ENCODE measurements at regions not wholly inside any gene's neighbourhood (a gene's known extent, or its start where the extent isn't known, plus 50 kb on each side); places are given as distances from the start of the nearest gene placed in this dataset.

- no peak for TF ChIP-seq ELF4 (IDR thresholded peaks at IDR 0.05)
- TF ChIP-seq CTBP1 (IDR thresholded peaks at IDR 0.05; ENCODE audit: borderline replicate concordance) = no peak
- no peak for TF ChIP-seq PKNOX1 (IDR thresholded peaks at IDR 0.05)
- no peak for TF ChIP-seq TARDBP (IDR thresholded peaks at IDR 0.05)
- TF ChIP-seq L3MBTL2 (conservative IDR thresholded peaks at IDR 0.05) = no peak
- POLR2A ChIA-PET = no interaction called here
- DNase-seq (ENCODE audit: extremely low spot score) = no peak
- CTCF ChIA-PET = no interaction called here
Measured at GRCh38 chr6:166025149-166025898, 142.3 kb downstream of the TBXT start.

- ChIA-PET CTCF (interaction anchor here (1.6 kb wide), 1 partner anchor 9 kb away, joined by 3 read pairs; no protein-coding TSS in a partner anchor), POLR2A (no interaction called here)
- DNase-seq (ENCODE audit: extremely low spot score) = no peak
- TF ChIP-seq SUZ12 (IDR thresholded peaks at IDR 0.05) = no peak
- no peak for TF ChIP-seq TARDBP (IDR thresholded peaks at IDR 0.05)
Measured at GRCh38 chr6:166024252-166024651, 143.4 kb downstream of the TBXT start.

- no peak for TF ChIP-seq LEF1 (IDR thresholded peaks at IDR 0.05; ENCODE audit: borderline replicate concordance)
- no peak for TF ChIP-seq ZNF384 (IDR thresholded peaks at IDR 0.05)
- CTCF ChIA-PET = interaction anchor here (0.8 to 1.6 kb wide), 2 partner anchors 10 to 13 kb away, joined by 3 to 5 read pairs; no protein-coding TSS in a partner anchor
- POLR2A ChIA-PET = no interaction called here
Measured at GRCh38 chr6:166023273-166023989, 144.2 kb downstream of the TBXT start.

GRCh38 chr6:166021429-166021828, 146.2 kb downstream of the TBXT start:
- POLR2A ChIA-PET = no interaction called here
- DNase-seq (ENCODE audit: extremely low spot score) = no peak
- no peak for TF ChIP-seq HDGF (IDR thresholded peaks at IDR 0.05; ENCODE audit: borderline replicate concordance)
- TF ChIP-seq SP1 (IDR thresholded peaks at IDR 0.05) = no peak
- no peak for TF ChIP-seq LEF1 (IDR thresholded peaks at IDR 0.05; ENCODE audit: borderline replicate concordance)
- no peak for TF ChIP-seq TARDBP (IDR thresholded peaks at IDR 0.05)
- TF ChIP-seq FOXM1 (IDR thresholded peaks at IDR 0.05; ENCODE audit: borderline replicate concordance) = no peak
- TF ChIP-seq L3MBTL2 (conservative IDR thresholded peaks at IDR 0.05) = no peak
- TF ChIP-seq ELF4 (IDR thresholded peaks at IDR 0.05) = peak; percentile 64
- CTCF ChIA-PET = no interaction called here

More at GRCh38 chr6:166023273-166023989, 144.2 kb downstream of the TBXT start:
- DNase-seq (ENCODE audit: extremely low spot score) = no peak

GRCh38 chr6:166019214-166019613, 148.4 kb downstream of the TBXT start:
- ChIA-PET POLR2A (no interaction called here), CTCF (no interaction called here)
- TF ChIP-seq BHLHE40 (IDR thresholded peaks at IDR 0.05; ENCODE audit: borderline replicate concordance) = no peak
- DNase-seq (ENCODE audit: extremely low spot score) = no peak

GRCh38 chr6:166017032-166017635, 150.5 kb downstream of the TBXT start:
- ChIA-PET CTCF (no interaction called here), POLR2A (no interaction called here)
- no peak for DNase-seq (ENCODE audit: extremely low spot score)
- TF ChIP-seq BHLHE40 (IDR thresholded peaks at IDR 0.05; ENCODE audit: borderline replicate concordance) = no peak
- no peak for TF ChIP-seq HDGF (IDR thresholded peaks at IDR 0.05; ENCODE audit: borderline replicate concordance)
- no peak for TF ChIP-seq CTBP1 (IDR thresholded peaks at IDR 0.05; ENCODE audit: borderline replicate concordance)
- no peak for TF ChIP-seq SP1 (IDR thresholded peaks at IDR 0.05)
- no peak for TF ChIP-seq ELF4 (IDR thresholded peaks at IDR 0.05)
- no peak for TF ChIP-seq PKNOX1 (IDR thresholded peaks at IDR 0.05)
- no peak for TF ChIP-seq ARNT (IDR thresholded peaks at IDR 0.05)
- TF ChIP-seq FOXA1 (IDR thresholded peaks at IDR 0.05) = no peak
- TF ChIP-seq L3MBTL2 (conservative IDR thresholded peaks at IDR 0.05) = no peak
- TF ChIP-seq FOXM1 (IDR thresholded peaks at IDR 0.05; ENCODE audit: borderline replicate concordance) = no peak
- no peak for TF ChIP-seq ZNF384 (IDR thresholded peaks at IDR 0.05)
- TF ChIP-seq TARDBP (IDR thresholded peaks at IDR 0.05) = no peak
- no peak for TF ChIP-seq NFRKB (IDR thresholded peaks at IDR 0.05)

GRCh38 chr6:166014966-166015365, 152.7 kb downstream of the TBXT start:
- DNase-seq (ENCODE audit: extremely low spot score) = no peak
- TF ChIP-seq FOXM1 (IDR thresholded peaks at IDR 0.05; ENCODE audit: borderline replicate concordance) (no peak), FOXA1 (IDR thresholded peaks at IDR 0.05) (no peak), CTBP1 (IDR thresholded peaks at IDR 0.05; ENCODE audit: borderline replicate concordance) (no peak), NFRKB (IDR thresholded peaks at IDR 0.05) (no peak), ELF4 (IDR thresholded peaks at IDR 0.05) (no peak), SP1 (IDR thresholded peaks at IDR 0.05) (no peak), PKNOX1 (IDR thresholded peaks at IDR 0.05) (no peak), L3MBTL2 (conservative IDR thresholded peaks at IDR 0.05) (no peak), ZNF384 (IDR thresholded peaks at IDR 0.05) (no peak), BHLHE40 (IDR thresholded peaks at IDR 0.05; ENCODE audit: borderline replicate concordance) (no peak), ARNT (IDR thresholded peaks at IDR 0.05) (no peak), LEF1 (IDR thresholded peaks at IDR 0.05; ENCODE audit: borderline replicate concordance) (no peak), SUZ12 (IDR thresholded peaks at IDR 0.05) (no peak), TARDBP (IDR thresholded peaks at IDR 0.05) (no peak)
- ChIA-PET POLR2A (interaction anchor here (1.5 kb wide), 1 partner anchor 9 kb away, joined by 3 read pairs; no protein-coding TSS in a partner anchor), CTCF (no interaction called here)

Measured in HEK293T (cell line).